GM21367 (cell line): ENCODE measurements at regions not wholly inside any gene's neighbourhood (a gene's known extent, or its start where the extent isn't known, plus 50 kb on each side); places are given as distances from the start of the nearest gene placed in this dataset.

Experiments used
- ATAC-seq: cut with Tn5 transposase; IDR thresholded peaks from one replicate; pipeline ENCODE4 v1.9.1; 2021; ENCODE audit not compliant: unreplicated experiment

GRCh38 chr5:60340965-60341471 lies 358.9 kb downstream of the DEPDC1B start:
- ATAC-seq, result no peak

GRCh38 chr5:60340326-60340725 lies 359.6 kb downstream of the DEPDC1B start:
- ATAC-seq, result no peak

GRCh38 chr5:60339691-60340201 lies 360.2 kb downstream of the DEPDC1B start:
- no peak for ATAC-seq

- no peak for ATAC-seq
Observed at GRCh38 chr5:60338846-60339245, 361.1 kb downstream of the DEPDC1B start.

GRCh38 chr5:60336491-60336890 lies 363.5 kb downstream of the DEPDC1B start:
- no peak for ATAC-seq

GRCh38 chr5:60335913-60336312 lies 364.1 kb downstream of the DEPDC1B start:
- ATAC-seq, result no peak

- no peak for ATAC-seq
Observed at GRCh38 chr5:60334281-60334713, 365.7 kb downstream of the DEPDC1B start.

- no peak for ATAC-seq
Observed at GRCh38 chr5:60333005-60333571, 366.9 kb downstream of the DEPDC1B start.

- no peak for ATAC-seq
Observed at GRCh38 chr5:60332244-60333004, 367.5 kb downstream of the DEPDC1B start.

- ATAC-seq, result no peak
Observed at GRCh38 chr5:60330236-60330635, 369.7 kb downstream of the DEPDC1B start.

GRCh38 chr5:60325870-60326269 lies 374.1 kb downstream of the DEPDC1B start:
- ATAC-seq, result no peak

GRCh38 chr5:60323596-60323995 lies 376.4 kb downstream of the DEPDC1B start:
- ATAC-seq, result no peak

GRCh38 chr5:60312098-60312497 lies 387.9 kb downstream of the DEPDC1B start:
- ATAC-seq, result no peak

GRCh38 chr5:60299944-60300343 lies 400.0 kb downstream of the DEPDC1B start:
- ATAC-seq, result no peak

- ATAC-seq, result no peak
Observed at GRCh38 chr5:60297658-60298057, 402.3 kb downstream of the DEPDC1B start.

GRCh38 chr5:60295423-60295822 lies 401.9 kb upstream of the PDE4D start:
- no peak for ATAC-seq

- no peak for ATAC-seq
Observed at GRCh38 chr5:60293518-60293917, 400.0 kb upstream of the PDE4D start.

GRCh38 chr5:60287174-60287771 lies 393.7 kb upstream of the PDE4D start:
- peak; percentile 92 for ATAC-seq

- no peak for ATAC-seq
Observed at GRCh38 chr5:60285910-60286309, 392.4 kb upstream of the PDE4D start.

GRCh38 chr5:60280943-60281342 lies 387.4 kb upstream of the PDE4D start:
- ATAC-seq, result no peak

- no peak for ATAC-seq
Observed at GRCh38 chr5:60277941-60278340, 384.4 kb upstream of the PDE4D start.

GRCh38 chr5:60274747-60275146 lies 381.2 kb upstream of the PDE4D start:
- ATAC-seq, result no peak
